Fibroblast of mammary gland (primary cell): ENCODE measurements at regions not wholly inside any gene's neighbourhood (a gene's known extent, or its start where the extent isn't known, plus 50 kb on each side); places are given as distances from the start of the nearest gene placed in this dataset.

Experiments
- DNase-seq: peaks from one replicate; pipeline ENCODE4 v3.0.0-alpha.2; 2010; ENCODE audit warnings: low read depth
- H3K4me3 ChIP-seq: 2 replicates; pipeline ENCODE4 v1.5.1; 2011; ENCODE audit warnings: low read depth, mild to moderate bottlenecking, low read length, moderate library complexity; ENCODE audit not compliant: control insufficient read depth
- CTCF ChIP-seq: conservative IDR thresholded peaks from 2 replicates; pipeline ENCODE4 v1.5.1; 2011; ENCODE audit warnings: low read depth, low read length, inconsistent platforms; ENCODE audit not compliant: control insufficient read depth, insufficient read depth

GRCh38 chr6:169395080-169395805, 141.6 kb upstream of the THBS2 start:
- H3K4me3 ChIP-seq: no peak overlapping the region
- no peak for TF ChIP-seq CTCF

GRCh38 chr6:169393753-169394152, 140.1 kb upstream of the THBS2 start:
- no peak for TF ChIP-seq CTCF
- no peak for DNase-seq

More at GRCh38 chr6:169395080-169395805, 141.6 kb upstream of the THBS2 start:
- no peak for DNase-seq

DNA sequence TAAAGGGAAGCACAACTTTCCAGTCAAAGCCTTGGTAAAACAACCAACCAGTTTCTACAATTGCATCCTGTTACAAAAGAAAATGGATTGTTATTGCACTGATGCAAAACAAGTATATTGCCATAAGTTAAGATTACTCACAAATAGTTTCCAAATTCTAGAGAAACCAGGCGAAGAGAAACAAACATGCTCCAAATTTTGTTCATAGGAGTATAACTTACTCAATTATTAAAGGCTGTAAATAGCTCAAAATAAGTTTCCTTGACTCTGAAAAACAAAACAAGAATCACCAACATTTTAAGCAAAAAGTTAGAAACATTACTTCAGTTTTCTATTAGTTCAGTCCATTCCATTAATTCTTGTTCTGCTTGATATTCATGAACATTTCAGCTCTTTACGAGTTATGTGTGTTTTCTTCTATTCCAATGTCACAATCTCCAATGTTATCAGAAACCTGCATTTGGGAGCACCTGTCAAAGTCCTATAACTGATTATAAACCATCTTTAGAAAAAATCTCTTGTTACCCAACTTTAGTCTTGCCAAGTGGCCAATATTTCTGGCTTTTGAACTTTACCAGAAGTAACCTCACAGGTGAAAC, 137.9 kb upstream of the THBS2 start:
- DNase-seq: peak; percentile 24
- TF ChIP-seq CTCF: no peak
- no peak overlapping the region for H3K4me3 ChIP-seq

More at GRCh38 chr6:169393753-169394152, 140.1 kb upstream of the THBS2 start:
- no peak overlapping the region for H3K4me3 ChIP-seq

- no peak overlapping the region for H3K4me3 ChIP-seq
- TF ChIP-seq CTCF: no peak
- no peak for DNase-seq
These were observed 134.9 kb upstream of the THBS2 start for GRCh38 chr6:169388395-169389166.

DNA sequence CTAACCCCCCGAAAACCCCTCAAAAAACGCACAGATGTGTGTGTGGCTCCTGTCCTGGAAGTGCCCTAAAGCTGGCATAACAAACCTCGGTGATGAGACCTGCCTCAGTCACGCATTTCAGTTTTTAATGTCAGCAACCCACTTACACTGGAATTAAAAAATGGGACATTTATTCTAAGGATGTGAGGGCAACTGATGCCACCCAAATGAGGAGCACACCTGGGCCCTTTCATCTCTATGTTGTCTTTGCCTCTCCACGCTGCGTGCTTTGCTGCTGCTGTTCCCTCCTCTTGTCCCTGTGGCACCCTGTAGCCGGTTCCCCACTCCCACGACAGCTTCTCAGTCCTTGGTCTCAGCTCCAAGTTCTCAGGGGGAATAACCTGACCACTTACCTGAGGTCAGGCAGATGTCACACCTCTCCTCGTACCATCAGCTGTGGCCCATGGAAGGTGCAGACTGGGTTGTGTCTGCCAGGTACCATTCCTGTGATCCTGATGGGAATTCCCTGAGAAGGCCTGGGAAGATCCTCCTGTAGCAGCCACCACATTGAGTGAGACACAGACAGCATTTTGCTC, 134.2 kb upstream of the THBS2 start:
- no peak for TF ChIP-seq CTCF
- no peak overlapping the region for H3K4me3 ChIP-seq
- no peak for DNase-seq

DNA sequence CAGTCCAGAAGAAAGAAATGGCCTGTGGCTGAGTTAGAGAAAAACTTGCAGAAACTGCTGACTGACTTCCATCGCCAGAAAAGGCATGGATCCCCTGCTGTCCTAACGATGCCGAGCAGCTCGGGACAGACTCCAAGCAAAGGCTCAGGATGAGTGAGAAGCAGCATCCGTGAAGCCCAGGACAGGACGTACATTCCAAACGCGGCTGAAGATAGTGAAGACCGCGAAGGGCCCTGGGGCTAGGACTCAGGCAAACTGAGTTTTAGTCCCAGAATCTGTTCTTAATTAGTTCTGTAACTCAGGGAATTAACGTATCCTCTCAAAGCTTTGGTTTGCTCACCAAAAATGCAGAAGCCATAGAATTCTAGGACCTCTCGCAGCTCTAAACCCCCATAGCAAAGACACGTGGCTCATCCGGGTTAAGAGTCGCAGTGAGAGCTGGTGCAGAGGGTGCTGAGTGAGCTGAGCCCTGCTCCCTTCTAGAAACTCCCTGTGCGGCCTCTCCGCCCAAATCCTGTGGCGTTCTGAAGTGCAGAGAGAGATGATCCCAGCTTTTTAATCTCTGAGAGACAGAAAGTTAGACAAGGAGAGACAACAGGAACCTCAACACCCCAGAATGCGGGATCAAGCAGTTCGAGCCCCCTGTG, 132.9 kb upstream of the THBS2 start:
- peak; percentile 7 for TF ChIP-seq CTCF
- H3K4me3 ChIP-seq: no peak overlapping the region
- DNase-seq: peak; percentile 77
